GM19025 (cell line): ENCODE measurements at regions not wholly inside any gene's neighbourhood (a gene's known extent, or its start where the extent isn't known, plus 50 kb on each side); places are given as distances from the start of the nearest gene placed in this dataset.

Source experiments
- ATAC-seq: cut with Tn5 transposase; IDR thresholded peaks from one replicate; pipeline ENCODE4 v1.9.1; 2021; ENCODE audit warnings: mild to moderate bottlenecking, low read depth, moderate library complexity; ENCODE audit not compliant: unreplicated experiment

DNA sequence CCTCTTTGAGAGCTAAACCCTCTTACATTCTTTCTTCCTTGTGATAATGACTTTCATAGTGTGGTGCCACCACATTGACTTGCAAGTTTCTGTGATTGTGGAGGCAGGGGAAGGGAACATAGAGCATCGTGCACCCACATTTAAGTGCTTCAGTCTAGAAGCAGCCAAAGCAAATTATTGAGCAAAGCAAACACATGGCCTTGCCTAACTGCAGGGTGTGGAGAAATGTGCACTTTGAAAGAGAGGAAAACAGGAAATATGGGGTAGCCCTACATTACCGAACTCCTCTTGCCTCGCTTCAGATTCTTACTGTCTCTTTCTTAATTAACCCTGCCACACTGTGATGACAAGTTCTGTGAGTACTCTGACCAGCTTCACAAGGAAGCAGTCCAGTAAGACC is 814.6 kb downstream of the SLC4A3 start:
- no peak for ATAC-seq

DNA sequence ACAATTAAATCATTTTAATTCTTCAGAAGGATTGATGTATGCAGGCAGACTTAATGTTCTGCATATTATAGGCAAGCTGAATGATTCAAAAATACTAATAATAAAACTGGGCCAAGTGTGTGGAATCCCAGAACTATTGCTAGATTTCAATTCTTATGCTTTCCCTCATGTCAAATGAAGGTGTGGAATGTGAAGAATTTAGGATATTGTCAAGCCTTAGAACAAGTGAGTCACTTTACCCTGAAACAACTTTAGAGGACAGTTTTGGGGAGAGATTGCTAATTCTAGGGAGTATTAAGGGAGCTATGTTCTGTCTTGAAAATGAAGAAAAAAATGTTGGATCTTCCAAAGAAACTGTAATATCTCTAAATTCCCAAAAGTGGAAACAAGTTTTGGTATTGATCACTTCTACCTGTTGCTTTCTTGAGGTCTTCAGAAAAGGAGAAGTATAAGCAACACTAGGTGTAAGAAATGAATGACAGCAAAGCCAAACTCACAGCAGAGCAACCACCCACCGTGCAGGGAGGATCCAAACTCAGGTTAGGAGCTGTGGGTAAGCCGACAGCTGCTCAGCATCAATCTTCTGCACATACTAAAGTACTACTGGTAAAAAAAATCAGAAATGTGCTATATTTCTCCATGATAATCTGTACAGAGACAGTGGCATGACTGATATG is 818.1 kb downstream of the SLC4A3 start:
- ATAC-seq = no peak

DNA sequence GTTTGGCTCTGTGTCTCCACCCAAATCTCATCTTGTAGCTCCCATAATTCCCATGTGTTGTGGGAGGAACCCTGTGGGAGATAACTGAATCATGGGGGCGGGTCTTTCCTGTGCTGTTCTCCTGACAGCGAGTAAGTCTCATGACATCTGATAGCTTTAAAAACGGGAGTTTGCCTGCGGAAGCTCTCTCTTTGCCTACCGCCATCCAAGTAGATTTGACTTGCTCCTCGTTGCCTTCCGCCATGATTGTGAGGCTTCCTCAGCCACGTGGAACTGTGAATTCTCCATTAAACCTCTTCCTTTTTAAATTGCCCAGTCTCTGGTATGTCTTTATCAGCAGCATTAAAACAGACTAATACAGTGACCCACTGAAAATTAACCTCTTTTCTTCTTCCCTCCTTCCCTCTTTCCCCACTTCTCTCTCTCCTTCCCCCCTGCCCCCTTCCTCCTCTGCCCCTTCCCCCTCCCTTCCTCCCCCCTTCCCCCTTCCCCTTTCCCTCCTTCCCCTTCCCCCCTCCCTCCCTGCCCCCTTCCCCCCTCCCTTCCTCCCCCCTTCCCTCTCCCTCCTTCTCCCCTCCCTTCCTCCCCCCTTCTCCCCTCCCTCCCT is 818.8 kb downstream of the SLC4A3 start:
- no peak for ATAC-seq

DNA sequence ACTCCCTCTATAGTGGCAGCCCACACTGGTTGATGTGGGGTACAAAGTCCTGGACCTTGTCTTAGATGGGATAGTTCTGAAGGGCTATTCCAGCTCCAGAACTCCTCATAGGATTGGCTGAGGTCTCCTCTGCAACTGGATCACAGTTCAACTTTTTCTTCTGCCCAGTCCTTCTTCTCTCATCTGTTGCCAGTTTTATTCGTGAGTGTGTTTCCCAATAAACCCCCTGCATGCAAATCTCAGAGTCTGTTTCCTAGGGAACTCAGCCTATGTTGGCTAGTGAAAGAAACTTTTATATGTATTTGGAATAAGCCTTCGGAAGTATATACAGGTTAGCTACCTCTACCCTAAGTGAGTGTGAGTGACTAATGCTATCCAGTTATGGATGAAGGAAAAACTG is 823.4 kb downstream of the SLC4A3 start:
- ATAC-seq = no peak

DNA sequence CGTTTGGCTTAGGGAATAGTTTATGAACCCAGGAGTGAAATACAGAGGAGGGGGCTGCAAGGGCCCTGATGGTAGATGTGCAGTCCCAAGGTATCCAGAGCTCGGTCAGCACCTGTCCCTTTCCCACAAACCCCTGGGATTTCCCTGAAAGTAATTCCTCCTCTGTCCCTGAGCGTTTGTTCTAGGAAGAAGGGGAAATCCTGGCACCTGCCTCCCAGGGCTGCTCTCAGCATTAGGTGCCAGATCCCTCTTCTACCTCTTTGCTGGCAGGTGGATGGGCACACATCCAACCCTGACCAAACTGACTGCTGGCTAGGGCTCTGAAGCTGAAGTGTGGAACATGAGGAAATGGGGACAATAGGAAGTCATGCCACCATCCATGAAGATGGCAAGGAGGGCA is 824.0 kb downstream of the SLC4A3 start:
- no peak for ATAC-seq

DNA sequence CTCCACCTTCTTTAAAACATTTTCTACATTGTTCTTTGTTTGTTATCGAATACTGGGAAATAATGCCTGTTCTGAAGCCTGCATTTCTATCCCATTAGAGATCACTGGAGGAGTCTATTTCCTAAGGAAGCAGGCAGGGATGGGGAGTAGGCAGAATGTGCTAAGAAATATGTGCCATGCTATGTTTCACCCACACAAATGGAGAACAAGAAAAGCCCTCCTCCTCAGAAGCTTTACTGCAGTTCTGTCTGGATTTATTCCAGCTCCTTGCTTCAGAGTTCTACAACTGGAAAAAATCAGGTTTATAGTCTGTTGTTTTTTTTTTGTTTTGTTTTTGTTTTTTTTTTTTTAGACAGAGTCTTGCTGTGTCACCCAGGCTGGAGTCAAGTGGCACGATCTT is 825.1 kb downstream of the SLC4A3 start:
- no peak for ATAC-seq

DNA sequence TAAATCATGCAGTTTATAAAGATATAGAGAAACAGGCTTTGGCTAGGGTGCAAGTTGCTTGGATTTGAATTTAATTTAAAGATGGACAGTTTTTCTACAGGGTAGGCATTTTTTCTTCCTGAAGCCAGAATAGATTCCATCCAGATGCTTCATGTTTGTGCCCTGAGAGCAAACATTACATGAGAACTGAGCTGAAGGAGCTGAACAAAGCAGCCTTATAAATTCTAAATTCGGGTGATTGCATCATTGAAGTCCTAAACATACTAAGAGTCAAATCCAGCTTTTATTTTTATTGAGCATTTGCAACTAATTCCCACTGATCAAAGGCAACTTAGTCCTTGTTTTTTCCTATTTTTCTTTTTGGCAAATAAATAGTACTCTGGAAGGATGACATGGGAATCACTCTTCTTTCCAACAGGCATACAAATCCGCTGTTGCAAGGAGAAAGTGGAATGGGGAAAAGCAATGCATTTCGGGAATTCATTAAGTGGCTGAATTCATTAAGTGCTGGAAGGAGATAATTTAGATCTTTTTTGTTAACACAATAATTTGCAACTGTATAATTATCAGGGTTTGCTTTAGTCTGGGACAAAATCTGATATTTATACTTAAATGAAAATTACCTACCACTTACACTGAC is 828.0 kb downstream of the SLC4A3 start:
- ATAC-seq = no peak

DNA sequence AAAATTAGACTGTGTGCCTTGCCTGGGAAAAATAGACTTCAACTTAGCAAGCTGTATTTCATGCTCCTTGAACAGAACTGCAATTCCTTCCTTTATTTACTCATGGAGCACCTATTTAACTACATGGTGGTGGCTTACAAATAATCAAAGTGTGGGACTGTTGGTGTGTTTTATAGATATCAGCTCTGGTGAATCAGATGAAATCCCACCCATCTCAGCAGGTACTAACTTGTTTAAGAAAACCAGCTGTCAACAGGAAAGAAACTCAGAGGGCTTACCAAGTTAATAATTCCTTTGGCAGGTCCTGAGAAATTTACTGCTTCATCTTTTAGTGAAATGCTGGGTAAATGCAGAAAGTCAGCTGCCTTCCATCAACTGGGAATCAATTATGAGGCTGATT is 830.6 kb downstream of the SLC4A3 start:
- ATAC-seq = no peak

DNA sequence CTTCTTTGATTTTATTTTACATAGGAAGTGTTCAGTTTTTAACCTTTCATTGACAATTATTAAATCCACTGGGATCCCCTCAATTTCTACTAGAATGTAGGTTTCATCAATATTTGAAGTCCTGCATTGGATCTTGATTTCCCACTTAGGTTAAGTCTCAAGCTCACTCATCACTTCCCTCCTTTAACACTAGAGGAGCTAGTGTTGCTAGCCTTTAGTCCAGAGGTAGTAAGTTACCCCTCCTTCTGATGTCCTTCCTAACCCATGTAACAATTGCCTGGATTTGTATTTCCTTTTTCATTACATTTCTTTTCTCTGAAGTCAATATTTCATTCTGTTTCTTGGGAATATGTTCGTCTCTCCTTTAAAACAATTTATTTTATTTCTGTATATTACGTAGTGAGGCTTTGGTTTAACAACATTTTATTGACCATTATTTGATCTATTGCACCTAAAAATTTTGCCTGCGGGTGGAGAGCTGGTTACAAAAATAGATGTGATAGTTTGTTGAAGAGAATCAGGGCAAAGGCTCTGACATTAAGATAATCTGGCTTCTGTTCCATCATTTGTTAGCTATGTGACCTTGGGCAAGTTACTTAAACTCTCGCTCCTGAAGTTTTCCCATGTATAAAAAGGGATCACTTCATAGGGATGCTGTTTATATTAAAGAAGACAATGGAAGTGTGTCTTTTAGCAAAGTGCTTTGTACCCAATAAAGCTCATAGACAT is 833.0 kb downstream of the SLC4A3 start:
- ATAC-seq = no peak

DNA sequence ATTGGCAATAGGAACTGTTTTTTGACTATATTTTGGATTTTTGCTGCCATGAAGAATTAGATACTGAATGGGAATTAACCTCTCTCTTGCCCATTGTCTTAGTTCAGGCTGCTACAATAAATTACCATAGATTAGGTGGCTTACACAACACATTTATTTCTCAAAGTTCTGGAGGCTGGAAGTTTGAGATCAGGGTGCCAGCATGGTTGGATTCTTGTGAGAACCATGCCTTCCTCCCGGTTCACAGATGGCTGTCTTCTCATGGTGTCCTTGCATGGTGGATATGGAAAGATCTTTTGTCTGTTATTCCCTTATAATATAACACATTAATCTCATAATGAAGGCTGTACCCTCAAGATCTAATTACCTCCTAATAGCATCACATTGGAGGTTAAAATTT is 836.4 kb downstream of the SLC4A3 start:
- no peak for ATAC-seq

DNA sequence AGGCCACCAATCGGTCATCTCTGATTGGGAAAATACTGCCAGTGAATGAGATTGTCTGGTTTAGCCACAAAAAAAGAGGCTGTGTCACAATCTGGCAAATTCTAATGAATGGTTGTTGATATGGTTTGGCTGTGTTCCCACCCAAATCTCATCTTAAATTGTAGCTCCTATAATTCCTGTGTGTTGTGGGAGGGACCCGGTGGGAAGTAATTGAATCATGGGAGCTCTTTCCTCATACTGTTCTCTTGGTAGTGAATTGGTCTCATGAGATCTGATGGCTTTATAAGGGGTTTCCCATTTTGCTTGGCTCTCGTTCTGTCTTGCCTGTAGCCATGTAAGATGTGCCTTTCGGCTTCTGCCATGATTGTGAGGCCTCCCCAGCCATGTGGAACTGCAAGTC is 838.3 kb downstream of the SLC4A3 start:
- ATAC-seq = no peak

DNA sequence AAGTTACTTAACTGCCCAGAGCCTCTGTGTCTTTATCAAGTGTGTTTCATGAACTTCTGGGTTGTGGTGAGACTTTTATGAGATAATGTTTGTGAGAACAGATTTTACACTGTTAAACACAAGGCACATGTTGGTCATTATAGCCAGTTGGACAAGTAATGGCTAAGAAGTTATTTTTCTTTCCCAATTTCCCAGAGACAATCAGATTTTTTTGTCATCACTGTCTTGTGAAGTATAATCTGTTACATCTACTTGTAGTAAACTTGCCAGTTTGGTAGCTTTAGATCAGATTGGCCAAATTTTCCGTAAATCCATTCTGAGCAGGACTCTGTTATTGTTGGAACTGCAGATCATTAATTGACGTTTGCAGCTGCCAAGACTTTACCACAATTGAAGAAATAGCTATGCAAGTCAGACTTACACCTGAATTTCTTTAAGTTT is 838.8 kb downstream of the SLC4A3 start:
- ATAC-seq = no peak

DNA sequence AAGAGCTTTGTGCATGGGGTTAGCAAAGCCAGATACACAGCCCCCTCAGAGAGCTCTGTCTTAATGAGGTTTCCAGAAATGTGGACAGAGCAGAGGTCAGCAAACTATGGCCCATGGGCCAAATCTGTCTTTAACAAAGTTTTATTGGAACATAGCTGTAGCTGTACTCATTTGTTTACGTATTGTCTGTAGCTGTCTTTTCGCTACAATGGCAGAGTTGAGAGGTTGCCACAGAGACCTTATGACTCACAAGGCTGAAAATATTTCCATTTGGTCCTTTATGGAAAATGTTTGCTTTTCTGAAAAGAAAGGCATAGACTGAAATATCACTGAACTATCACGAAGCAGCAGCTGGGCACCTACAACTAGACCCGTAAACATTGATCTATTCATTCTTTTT is 841.8 kb downstream of the SLC4A3 start:
- ATAC-seq = no peak

DNA sequence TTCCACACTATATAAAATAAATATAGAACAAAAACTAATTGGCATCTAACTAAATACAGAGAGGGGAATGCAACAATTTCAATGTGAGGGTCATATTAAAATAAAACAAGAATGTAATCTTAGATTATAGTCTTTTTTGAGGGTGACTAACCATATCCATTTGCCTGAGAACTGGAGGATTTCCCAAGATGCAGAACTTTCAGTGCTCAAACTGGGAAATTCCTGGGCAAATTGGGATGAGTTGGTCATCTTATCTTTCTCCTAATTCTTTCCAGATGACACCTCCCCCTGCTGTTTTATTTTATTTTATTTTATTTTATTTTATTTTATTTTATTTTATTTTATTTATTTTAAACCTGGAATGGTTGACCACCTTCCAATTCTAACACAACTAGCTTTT is 846.2 kb downstream of the SLC4A3 start:
- ATAC-seq = no peak

DNA sequence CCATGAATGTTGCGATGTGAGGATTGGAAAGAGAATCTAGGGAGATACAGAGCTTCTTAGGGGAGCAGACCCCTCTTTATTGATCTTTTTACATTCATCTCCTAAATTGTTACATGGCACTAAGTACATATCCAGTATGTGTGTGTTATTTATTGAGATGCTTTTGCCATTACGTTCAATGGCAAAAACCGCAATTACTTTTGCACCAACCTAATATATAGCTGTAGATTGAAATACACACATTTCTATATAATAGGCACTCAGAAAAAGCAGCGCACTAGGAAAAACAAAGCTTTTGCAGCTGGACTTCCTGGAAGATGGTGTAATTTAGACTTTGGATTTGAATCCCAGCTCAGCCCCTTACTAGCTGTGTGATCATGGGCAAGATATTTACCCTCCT is 849.4 kb downstream of the SLC4A3 start:
- ATAC-seq = no peak

DNA sequence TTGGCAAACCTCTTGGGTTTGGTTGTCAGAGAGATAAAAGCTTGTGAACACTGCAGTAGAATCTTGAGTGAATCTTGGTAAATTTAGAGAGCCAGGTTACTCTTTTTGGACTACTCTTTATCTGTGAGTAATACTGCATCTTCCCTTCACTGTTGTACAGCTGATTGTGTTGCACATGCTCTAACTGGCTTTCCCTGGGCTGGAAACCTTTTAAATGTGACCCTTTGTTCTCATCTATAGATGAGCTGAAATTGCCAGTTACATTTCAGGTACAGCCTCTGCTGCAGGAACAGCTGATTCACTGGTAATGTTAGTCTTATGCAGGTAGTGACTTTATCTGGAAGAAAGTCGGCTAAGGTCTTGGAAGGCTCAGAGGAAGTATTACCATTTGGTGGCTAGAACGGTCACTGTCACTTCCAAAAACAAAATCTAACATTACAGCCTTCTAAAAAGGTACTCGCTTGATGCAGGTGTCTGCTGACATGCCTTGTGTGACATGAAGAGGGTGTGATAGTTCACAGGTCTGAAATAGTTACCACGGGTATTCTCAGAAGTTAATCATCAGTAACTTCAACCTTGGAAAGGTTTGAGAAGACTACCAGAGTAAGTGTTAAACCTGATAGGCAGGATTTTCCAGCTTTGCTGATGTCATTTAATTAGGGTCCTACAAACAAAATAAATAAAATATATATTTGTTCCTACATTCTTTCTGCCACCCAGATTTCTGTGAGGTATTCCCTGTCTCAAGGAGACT is 851.1 kb downstream of the SLC4A3 start:
- ATAC-seq = no peak

DNA sequence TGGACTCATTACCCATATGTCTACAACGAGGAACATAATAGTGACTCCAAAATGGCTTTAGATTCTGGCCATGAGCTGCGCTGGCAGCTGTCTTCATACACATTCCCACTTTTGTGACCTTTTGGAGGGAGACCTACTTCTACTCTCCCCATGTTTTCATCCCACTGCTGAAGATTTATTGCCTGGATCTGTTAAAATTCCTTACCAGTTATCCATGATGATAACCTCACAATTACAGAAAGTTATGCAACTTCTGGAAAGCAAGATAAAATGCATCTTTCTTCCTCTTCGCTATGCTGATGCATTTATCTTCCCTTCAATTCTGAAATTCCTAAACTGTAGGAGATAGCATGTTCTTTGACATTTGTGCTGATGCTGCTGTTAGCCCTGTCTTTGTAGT is 855.3 kb downstream of the SLC4A3 start:
- no peak for ATAC-seq

DNA sequence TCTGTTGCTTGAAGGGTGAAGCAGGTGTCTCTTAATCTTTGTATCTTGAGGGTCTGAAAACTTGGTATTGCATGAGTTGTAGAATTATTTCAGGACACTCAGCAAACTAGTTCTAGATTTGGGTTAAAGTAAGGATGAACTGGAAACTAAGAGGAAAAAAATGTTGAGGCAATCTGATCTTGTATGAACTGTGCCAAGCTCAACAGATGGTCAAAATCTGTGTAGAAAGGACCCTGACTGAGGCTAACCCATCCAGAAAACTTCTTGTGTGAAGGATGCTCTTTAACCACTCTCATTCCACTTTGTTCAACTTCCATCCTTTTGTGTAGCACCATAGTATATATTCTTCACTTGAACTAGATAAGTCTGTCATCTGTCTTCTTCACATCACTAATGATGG is 861.7 kb downstream of the SLC4A3 start:
- no peak for ATAC-seq

DNA sequence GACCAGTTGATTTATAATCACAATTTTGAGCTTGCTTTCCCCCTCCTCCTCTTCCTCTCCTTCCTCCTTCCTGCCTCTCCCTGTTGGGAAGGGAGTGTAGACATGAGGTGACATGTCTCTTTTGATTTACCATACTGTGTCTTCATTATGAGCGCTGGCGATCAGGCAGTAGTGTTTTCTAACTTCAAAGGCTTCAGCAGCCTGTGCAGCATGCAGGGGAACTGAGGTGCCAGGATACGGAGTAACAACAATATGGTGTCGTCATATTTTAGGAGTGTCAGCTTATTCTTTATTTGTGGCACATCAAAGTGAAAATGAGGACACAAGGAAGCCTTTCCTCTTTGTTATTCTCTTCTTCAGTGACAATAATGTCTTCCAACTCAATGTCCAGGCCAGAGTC is 864.2 kb downstream of the SLC4A3 start:
- ATAC-seq = no peak

DNA sequence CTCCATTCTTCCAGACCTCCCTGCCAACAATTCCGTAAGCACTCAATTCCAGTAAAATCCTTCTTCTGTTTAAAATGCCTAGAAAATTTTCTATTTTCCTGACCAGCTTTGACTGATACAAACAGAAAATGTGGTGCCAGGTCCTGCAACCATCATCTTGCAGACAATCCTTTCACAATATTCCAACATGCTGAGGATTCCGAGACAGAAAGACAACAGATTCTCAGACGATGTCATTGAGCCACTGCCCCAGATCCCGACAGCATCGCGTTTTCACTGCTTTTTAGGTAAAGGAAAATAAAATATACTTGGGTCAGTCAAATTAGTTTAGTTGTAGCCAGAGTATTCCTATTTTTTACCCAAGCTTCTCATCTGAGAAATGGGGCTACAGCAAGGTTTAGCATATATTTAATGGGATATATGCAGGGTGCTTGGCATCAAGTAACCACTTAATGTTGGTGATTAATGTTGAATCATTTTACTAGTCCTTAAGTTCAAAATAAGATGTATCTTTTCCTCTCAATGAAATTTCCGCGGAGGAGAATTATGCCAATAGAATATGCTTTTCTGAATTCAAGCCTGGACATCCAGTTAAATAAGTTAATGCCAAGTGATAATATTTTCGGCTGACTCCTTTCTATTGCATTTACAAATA is 866.6 kb downstream of the SLC4A3 start:
- ATAC-seq = no peak
